COLO829 (cell line): ENCODE measurements at regions not wholly inside any gene's neighbourhood (a gene's known extent, or its start where the extent isn't known, plus 50 kb on each side); places are given as distances from the start of the nearest gene placed in this dataset.

Source experiments
- DNase-seq: peaks from one replicate; pipeline ENCODE4 v3.0.0; 2012; ENCODE audit warnings: low spot score

GRCh38 chr11:131299598-131300438, 70.6 kb upstream of the NTM start:
- no peak for DNase-seq

GRCh38 chr11:131300439-131300717, 70.0 kb upstream of the NTM start:
- DNase-seq = no peak

DNA sequence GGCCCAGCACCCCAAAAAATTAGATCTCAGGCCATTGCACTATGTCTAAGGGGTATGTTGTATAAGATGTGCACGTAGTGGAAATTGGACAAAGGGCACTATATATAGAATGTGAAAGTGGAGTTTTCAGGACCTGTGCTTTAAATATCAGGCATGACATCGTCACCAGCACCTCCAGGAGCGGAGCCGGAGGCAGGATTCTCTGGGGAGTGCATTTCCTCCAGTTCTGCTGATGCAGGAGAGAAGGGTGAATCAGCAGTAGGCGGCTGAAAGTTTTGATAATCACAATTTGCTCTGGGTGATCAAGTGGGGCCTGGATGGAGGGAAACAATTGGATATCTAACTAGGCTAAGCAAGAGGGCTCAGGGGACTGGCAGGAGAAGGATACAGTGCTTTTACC, 69.1 kb upstream of the NTM start:
- DNase-seq = no peak

GRCh38 chr11:131302836-131303235, 67.6 kb upstream of the NTM start:
- no peak for DNase-seq

GRCh38 chr11:131303611-131304119, 66.8 kb upstream of the NTM start:
- DNase-seq = no peak

- no peak for DNase-seq
Measured at GRCh38 chr11:131305005-131305404, 65.4 kb upstream of the NTM start.

- no peak for DNase-seq
Measured at GRCh38 chr11:131307506-131307905, 62.9 kb upstream of the NTM start.

GRCh38 chr11:131309776-131310175, 60.6 kb upstream of the NTM start:
- no peak for DNase-seq

GRCh38 chr11:131311776-131312514, 58.5 kb upstream of the NTM start:
- no peak for DNase-seq
